ENCODE measurements at regions not wholly inside any gene's neighbourhood (a gene's known extent, or its start where the extent isn't known, plus 50 kb on each side); places are given as distances from the start of the nearest gene placed in this dataset.

- Histone ChIP-seq H3K79me2 (ENCODE audit: low read depth) (no peaks in the 10 kb centered on the region), H3K9me2 (ENCODE audit: insufficient read depth) (no peaks in the 10 kb centered on the region), H3K4me2 (no peak overlapping the region), H3K27me3 (ENCODE audit: insufficient read depth, low read depth) (no peaks in the 10 kb centered on the region), H4K20me1 (ENCODE audit: insufficient read depth) (no peaks in the 10 kb centered on the region), H3K9me3 (ENCODE audit: insufficient read depth, low read depth) (no peaks in the 10 kb centered on the region), H3K27ac (no peak overlapping the region), H3K4me1 (replicated peaks; ENCODE audit: insufficient read depth) (no peaks in the 10 kb centered on the region), H2AFZ (no peak overlapping the region), H3F3A (ENCODE audit: insufficient read depth, low read depth) (no peaks in the 10 kb centered on the region), H3K36me3 (ENCODE audit: low read depth) (no peaks in the 10 kb centered on the region), H3K4me3 (no peak overlapping the region)
- CTCF ChIA-PET: no interaction called here
- no peak for DNase-seq
- POLR2A ChIA-PET (ENCODE audit: unreplicated experiment): no interaction called here
- intact Hi-C loops (cut with micrococcal nuclease; ENCODE audit: unreplicated experiment): no loop called here
- no TSS peak for BruUV-seq (replicated peaks)
- no peak for TF ChIP-seq EZH2 (IDR thresholded peaks at IDR 0.05; ENCODE audit: low read depth)
- TF ChIP-seq, protein P1, sequence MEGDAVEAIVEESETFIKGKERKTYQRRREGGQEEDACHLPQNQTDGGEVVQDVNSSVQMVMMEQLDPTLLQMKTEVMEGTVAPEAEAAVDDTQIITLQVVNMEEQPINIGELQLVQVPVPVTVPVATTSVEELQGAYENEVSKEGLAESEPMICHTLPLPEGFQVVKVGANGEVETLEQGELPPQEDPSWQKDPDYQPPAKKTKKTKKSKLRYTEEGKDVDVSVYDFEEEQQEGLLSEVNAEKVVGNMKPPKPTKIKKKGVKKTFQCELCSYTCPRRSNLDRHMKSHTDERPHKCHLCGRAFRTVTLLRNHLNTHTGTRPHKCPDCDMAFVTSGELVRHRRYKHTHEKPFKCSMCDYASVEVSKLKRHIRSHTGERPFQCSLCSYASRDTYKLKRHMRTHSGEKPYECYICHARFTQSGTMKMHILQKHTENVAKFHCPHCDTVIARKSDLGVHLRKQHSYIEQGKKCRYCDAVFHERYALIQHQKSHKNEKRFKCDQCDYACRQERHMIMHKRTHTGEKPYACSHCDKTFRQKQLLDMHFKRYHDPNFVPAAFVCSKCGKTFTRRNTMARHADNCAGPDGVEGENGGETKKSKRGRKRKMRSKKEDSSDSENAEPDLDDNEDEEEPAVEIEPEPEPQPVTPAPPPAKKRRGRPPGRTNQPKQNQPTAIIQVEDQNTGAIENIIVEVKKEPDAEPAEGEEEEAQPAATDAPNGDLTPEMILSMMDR (conservative IDR thresholded peaks at IDR 0.05): no peak
These were observed 194.4 kb downstream of the CXCL12 start for GRCh38 chr10:44190541-44190940.

DNA sequence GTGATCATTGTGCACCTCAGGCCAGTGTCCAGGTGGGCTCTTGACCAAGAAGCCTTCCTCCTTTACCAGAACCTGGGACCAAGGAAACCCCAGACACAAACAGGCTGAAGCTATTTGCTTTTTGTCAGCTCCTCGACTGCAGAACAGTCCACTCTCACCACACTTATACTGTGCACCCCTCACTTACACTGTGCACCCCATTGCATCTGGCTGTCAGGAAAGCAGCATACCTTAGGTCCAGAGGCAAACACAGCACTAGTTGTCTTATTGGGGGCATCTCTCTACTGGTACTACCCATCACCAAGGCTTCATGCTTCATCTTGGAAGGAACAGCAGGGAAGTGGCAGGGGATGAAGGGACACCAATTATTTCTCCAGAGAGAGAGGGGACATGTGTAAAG lies 198.1 kb downstream of the CXCL12 start:
- POLR2A ChIA-PET (ENCODE audit: unreplicated experiment): no interaction called here
- H3K9me3 ChIP-seq (ENCODE audit: insufficient read depth, low read depth): no peaks in the 10 kb centered on the region
- no peak overlapping the region for H3K4me3 ChIP-seq
- CTCF ChIA-PET: no interaction called here
- no peak overlapping the region for H3K27ac ChIP-seq
- BruUV-seq (replicated peaks): no TSS peak
- no peaks in the 10 kb centered on the region for H3F3A ChIP-seq (ENCODE audit: insufficient read depth, low read depth)
- no peaks in the 10 kb centered on the region for H3K36me3 ChIP-seq (ENCODE audit: low read depth)
- no peaks in the 10 kb centered on the region for H4K20me1 ChIP-seq (ENCODE audit: insufficient read depth)
- H3K4me2 ChIP-seq: no peak overlapping the region
- DNase-seq: no peak
- no peaks in the 10 kb centered on the region for H3K27me3 ChIP-seq (ENCODE audit: insufficient read depth, low read depth)
- TF ChIP-seq EZH2 (IDR thresholded peaks at IDR 0.05; ENCODE audit: low read depth): no peak
- TF ChIP-seq, protein P1 (conservative IDR thresholded peaks at IDR 0.05): no peak
- H2AFZ ChIP-seq: no peak overlapping the region
- no peaks in the 10 kb centered on the region for H3K9me2 ChIP-seq (ENCODE audit: insufficient read depth)
- intact Hi-C loops (cut with micrococcal nuclease; ENCODE audit: unreplicated experiment): no loop called here
- no peaks in the 10 kb centered on the region for H3K79me2 ChIP-seq (ENCODE audit: low read depth)
- no peaks in the 10 kb centered on the region for H3K4me1 ChIP-seq (replicated peaks; ENCODE audit: insufficient read depth)

- H3K9me3 ChIP-seq (ENCODE audit: insufficient read depth, low read depth): no peaks in the 10 kb centered on the region
- ChIA-PET CTCF (no interaction called here), POLR2A (ENCODE audit: unreplicated experiment) (no interaction called here)
- H3K36me3 ChIP-seq (ENCODE audit: low read depth): no peaks in the 10 kb centered on the region
- no peak for DNase-seq
- no peaks in the 10 kb centered on the region for H3K79me2 ChIP-seq (ENCODE audit: low read depth)
- no peaks in the 10 kb centered on the region for H3K4me1 ChIP-seq (replicated peaks; ENCODE audit: insufficient read depth)
- no peaks in the 10 kb centered on the region for H3K9me2 ChIP-seq (ENCODE audit: insufficient read depth)
- TF ChIP-seq EZH2 (IDR thresholded peaks at IDR 0.05; ENCODE audit: low read depth): no peak
- TF ChIP-seq, protein P1 (conservative IDR thresholded peaks at IDR 0.05): no peak
- no TSS peak for BruUV-seq (replicated peaks)
- intact Hi-C loops (cut with micrococcal nuclease; ENCODE audit: unreplicated experiment): no loop called here
- no peak overlapping the region for H3K4me2 ChIP-seq
- no peak overlapping the region for H2AFZ ChIP-seq
- no peaks in the 10 kb centered on the region for H4K20me1 ChIP-seq (ENCODE audit: insufficient read depth)
- H3K4me3 ChIP-seq: no peak overlapping the region
- H3K27me3 ChIP-seq (ENCODE audit: insufficient read depth, low read depth): no peaks in the 10 kb centered on the region
- no peak overlapping the region for H3K27ac ChIP-seq
- H3F3A ChIP-seq (ENCODE audit: insufficient read depth, low read depth): no peaks in the 10 kb centered on the region
These were observed 198.7 kb downstream of the CXCL12 start for GRCh38 chr10:44186150-44186549.

All from PC-9 (cell line).